ENCODE measurements at regions not wholly inside any gene's neighbourhood (a gene's known extent, or its start where the extent isn't known, plus 50 kb on each side); places are given as distances from the start of the nearest gene placed in this dataset.

GRCh38 chr9:17990602-17991001 lies 411.7 kb downstream of the SH3GL2 start:
- H3K4me3 ChIP-seq, result no peak overlapping the region
- intact Hi-C loops (cut with micrococcal nuclease) (no loop called here), in situ Hi-C loops (cut with MboI) (no loop called here)
- CTCF ChIA-PET (ENCODE audit: low intra/inter-chr PET ratio), result no interaction called here
- ATAC-seq (no peak), FAIRE-seq (no peak), DNase-seq (ENCODE audit: extremely low read depth in 1 of 4, low spot score in 3 of 4) (no peak)
- no peaks in the 10 kb centered on the region for H3K4me1 ChIP-seq (replicated peaks in 1 of 2; ENCODE audit: control insufficient read depth in 2 of 2, insufficient read depth in 2 of 2, low read length in 2 of 2)
- no peak overlapping the region for H3K9ac ChIP-seq (ENCODE audit: insufficient read depth in 1 of 2, low read depth in 2 of 2, low read length in 2 of 2)
- H2AFZ ChIP-seq (ENCODE audit: low read depth, low read length), result no peak overlapping the region
- H3K36me3 ChIP-seq (ENCODE audit: control insufficient read depth, insufficient read depth, low read length), result no peaks in the 10 kb centered on the region
- H3K9me3 ChIP-seq (replicated peaks; ENCODE audit: control insufficient read depth, insufficient read depth, low read depth, low read length), result no peaks in the 10 kb centered on the region
- TF ChIP-seq KLF16 (IDR thresholded peaks at IDR 0.05), result no peak
- POLR2A ChIA-PET, result no interaction called here
- no TSS peak for BruUV-seq (replicated peaks)
- no peak overlapping the region for H3K27ac ChIP-seq (ENCODE audit: extremely low read depth, low read depth, low read length)
- no peaks in the 10 kb centered on the region for H4K20me1 ChIP-seq (replicated peaks; ENCODE audit: control insufficient read depth, insufficient read depth, low read length)
- no peaks in the 10 kb centered on the region for H3K9me1 ChIP-seq (ENCODE audit: control insufficient read depth, insufficient read depth, low read length)
- WGBS (ENCODE audit: insufficient coverage, low coverage, missing lambda C conversion rate), result 2% methylated on average over 3 of the region's 3 CpGs
- H3K79me2 ChIP-seq (ENCODE audit: control insufficient read depth, insufficient read depth, low read length), result no peaks in the 10 kb centered on the region
- no peak overlapping the region for H3K4me2 ChIP-seq (ENCODE audit: insufficient read depth, low read length)
- no peaks in the 10 kb centered on the region for H3K27me3 ChIP-seq (ENCODE audit: control insufficient read depth in 2 of 2, insufficient read depth in 2 of 2, low read length in 2 of 2)

GRCh38 chr9:17993024-17993423 lies 414.2 kb downstream of the SH3GL2 start:
- Histone ChIP-seq H3K4me3 (no peak overlapping the region), H4K20me1 (replicated peaks; ENCODE audit: control insufficient read depth, insufficient read depth, low read length) (no peaks in the 10 kb centered on the region), H3K4me1 (replicated peaks in 1 of 2; ENCODE audit: control insufficient read depth in 2 of 2, insufficient read depth in 2 of 2, low read length in 2 of 2) (no peaks in the 10 kb centered on the region), H3K79me2 (ENCODE audit: control insufficient read depth, insufficient read depth, low read length) (no peaks in the 10 kb centered on the region), H3K9me1 (ENCODE audit: control insufficient read depth, insufficient read depth, low read length) (no peaks in the 10 kb centered on the region), H3K9ac (ENCODE audit: insufficient read depth in 1 of 2, low read depth in 2 of 2, low read length in 2 of 2) (no peak overlapping the region), H3K27ac (ENCODE audit: extremely low read depth, low read depth, low read length) (no peak overlapping the region), H2AFZ (ENCODE audit: low read depth, low read length) (no peak overlapping the region), H3K27me3 (ENCODE audit: control insufficient read depth in 2 of 2, insufficient read depth in 2 of 2, low read length in 2 of 2) (no peaks in the 10 kb centered on the region), H3K36me3 (ENCODE audit: control insufficient read depth, insufficient read depth, low read length) (no peaks in the 10 kb centered on the region), H3K9me3 (replicated peaks; ENCODE audit: control insufficient read depth, insufficient read depth, low read depth, low read length) (no peaks in the 10 kb centered on the region), H3K4me2 (ENCODE audit: insufficient read depth, low read length) (no peak overlapping the region)
- no peak for TF ChIP-seq SP2 (IDR thresholded peaks at IDR 0.05; ENCODE audit: extremely low read depth, low read depth, low read length, poor library complexity, severe bottlenecking)
- ATAC-seq (no peak), FAIRE-seq (no peak), DNase-seq (ENCODE audit: extremely low read depth in 1 of 4, low spot score in 3 of 4) (no peak)
- CTCF ChIA-PET (ENCODE audit: low intra/inter-chr PET ratio), result no interaction called here
- intact Hi-C loops (cut with micrococcal nuclease) (no loop called here), in situ Hi-C loops (cut with MboI) (no loop called here)
- POLR2A ChIA-PET, result no interaction called here
- 0% methylated on average over 1 of the region's 1 CpG for WGBS (ENCODE audit: insufficient coverage, low coverage, missing lambda C conversion rate)
- no TSS peak for BruUV-seq (replicated peaks)

Measured in K562 (cell line).